DMS153 treated with DMSO at 0.1 percent for 48 hours (cell line): ENCODE measurements at regions not wholly inside any gene's neighbourhood (a gene's known extent, or its start where the extent isn't known, plus 50 kb on each side); places are given as distances from the start of the nearest gene placed in this dataset.

ENCODE experiments used
- DNase-seq: peaks from one replicate; lab custom pipeline; 2025; ENCODE audit not compliant: unreplicated experiment; lab: John Stamatoyannopoulos, UW

- peak; percentile 54 for DNase-seq
Measured at GRCh38 chr6:138004430-138005287, 102.6 kb downstream of the PERP start.

- DNase-seq, result no peak
Measured at GRCh38 chr6:138005846-138006245, 101.4 kb downstream of the PERP start.

GRCh38 chr6:138007014-138007472, 100.2 kb downstream of the PERP start:
- DNase-seq, result peak; percentile 38

- no peak for DNase-seq
Measured at GRCh38 chr6:138008791-138009190, 98.4 kb downstream of the PERP start.

GRCh38 chr6:138011413-138011812, 95.8 kb downstream of the PERP start:
- no peak for DNase-seq

- DNase-seq, result no peak
Measured at GRCh38 chr6:138012682-138013081, 94.5 kb downstream of the PERP start.

- no peak for DNase-seq
Measured at GRCh38 chr6:138013959-138014358, 93.3 kb downstream of the PERP start.

- no peak for DNase-seq
Measured at GRCh38 chr6:138017166-138017757, 90.0 kb downstream of the PERP start.

GRCh38 chr6:138018297-138018696, 88.9 kb downstream of the PERP start:
- no peak for DNase-seq

GRCh38 chr6:138025528-138025978, 81.7 kb downstream of the PERP start:
- no peak for DNase-seq

- no peak for DNase-seq
Measured at GRCh38 chr6:138026342-138026741, 80.9 kb downstream of the PERP start.

GRCh38 chr6:138028893-138029292, 78.3 kb downstream of the PERP start:
- DNase-seq, result no peak

GRCh38 chr6:138030872-138031271, 76.3 kb downstream of the PERP start:
- DNase-seq, result no peak

- DNase-seq, result no peak
Measured at GRCh38 chr6:138031417-138031816, 75.8 kb downstream of the PERP start.

GRCh38 chr6:138031850-138032249, 75.4 kb downstream of the PERP start:
- no peak for DNase-seq

- no peak for DNase-seq
Measured at GRCh38 chr6:138032571-138032970, 74.6 kb downstream of the PERP start.

GRCh38 chr6:138034229-138034628, 73.0 kb downstream of the PERP start:
- DNase-seq, result no peak

- DNase-seq, result peak; percentile 59
Measured at GRCh38 chr6:138035070-138035469, 72.1 kb downstream of the PERP start.

GRCh38 chr6:138036111-138036510, 71.1 kb downstream of the PERP start:
- no peak for DNase-seq

GRCh38 chr6:138037009-138037504, 70.2 kb downstream of the PERP start:
- DNase-seq, result no peak

GRCh38 chr6:138038142-138038870, 68.9 kb downstream of the PERP start:
- DNase-seq, result no peak
